Loucy (cell line): ENCODE measurements at regions not wholly inside any gene's neighbourhood (a gene's known extent, or its start where the extent isn't known, plus 50 kb on each side); places are given as distances from the start of the nearest gene placed in this dataset.

Source experiments
- CTCF ChIP-seq: fragments of 200-600 bp; sonication (generic); conservative IDR thresholded peaks from 2 replicates; pipeline ENCODE4 v1.5.1; 2014; ENCODE audit warnings: mild to moderate bottlenecking, antibody characterized with exemption, low read length
- EZH2phosphoT487 ChIP-seq: fragments of 200-600 bp; IDR thresholded peaks from 2 replicates; pipeline ENCODE4 v1.6.1; 2018; ENCODE audit warnings: antibody characterized with exemption, mild to moderate bottlenecking, moderate library complexity, borderline replicate concordance

DNA sequence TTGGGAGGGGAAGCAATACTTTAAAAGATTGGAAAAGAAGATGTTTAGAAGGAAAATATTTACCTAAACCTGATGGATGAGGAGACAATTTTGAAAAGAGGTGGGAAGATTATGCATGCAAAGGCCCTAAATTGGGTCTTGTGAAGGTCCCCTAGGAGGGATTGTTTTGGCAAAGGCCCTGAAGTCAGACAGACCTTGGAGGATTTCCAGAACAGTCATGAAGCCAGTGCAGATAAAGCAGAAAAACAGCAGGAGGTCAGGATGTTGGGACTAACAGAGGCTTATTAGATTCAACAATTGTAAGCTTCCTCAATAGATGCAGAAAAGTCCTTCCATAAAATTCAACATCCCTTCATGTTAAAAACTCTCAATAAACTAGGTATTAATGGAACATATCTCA is 361.0 kb upstream of the CDH6 start:
- TF ChIP-seq CTCF: no peak
- no peak for TF ChIP-seq EZH2phosphoT487
